Activated CD8-positive, alpha-beta memory T cell treated with anti-CD3 and anti-CD28 coated beads, Interleukin-2, amount 50 U/mL, for 1 hour (primary cell): ENCODE measurements at regions not wholly inside any gene's neighbourhood (a gene's known extent, or its start where the extent isn't known, plus 50 kb on each side); places are given as distances from the start of the nearest gene placed in this dataset.
"Not testable (repeated sequence)": the region's sequence is repeated elsewhere in the genome, so short reads cannot be mapped to it uniquely, and the experiment has no call there.

Source experiments
- DNase-seq: peaks from one replicate; pipeline ENCODE4 v3.0.0-alpha.2; 2020; ENCODE audit errors: extremely low read depth

DNA sequence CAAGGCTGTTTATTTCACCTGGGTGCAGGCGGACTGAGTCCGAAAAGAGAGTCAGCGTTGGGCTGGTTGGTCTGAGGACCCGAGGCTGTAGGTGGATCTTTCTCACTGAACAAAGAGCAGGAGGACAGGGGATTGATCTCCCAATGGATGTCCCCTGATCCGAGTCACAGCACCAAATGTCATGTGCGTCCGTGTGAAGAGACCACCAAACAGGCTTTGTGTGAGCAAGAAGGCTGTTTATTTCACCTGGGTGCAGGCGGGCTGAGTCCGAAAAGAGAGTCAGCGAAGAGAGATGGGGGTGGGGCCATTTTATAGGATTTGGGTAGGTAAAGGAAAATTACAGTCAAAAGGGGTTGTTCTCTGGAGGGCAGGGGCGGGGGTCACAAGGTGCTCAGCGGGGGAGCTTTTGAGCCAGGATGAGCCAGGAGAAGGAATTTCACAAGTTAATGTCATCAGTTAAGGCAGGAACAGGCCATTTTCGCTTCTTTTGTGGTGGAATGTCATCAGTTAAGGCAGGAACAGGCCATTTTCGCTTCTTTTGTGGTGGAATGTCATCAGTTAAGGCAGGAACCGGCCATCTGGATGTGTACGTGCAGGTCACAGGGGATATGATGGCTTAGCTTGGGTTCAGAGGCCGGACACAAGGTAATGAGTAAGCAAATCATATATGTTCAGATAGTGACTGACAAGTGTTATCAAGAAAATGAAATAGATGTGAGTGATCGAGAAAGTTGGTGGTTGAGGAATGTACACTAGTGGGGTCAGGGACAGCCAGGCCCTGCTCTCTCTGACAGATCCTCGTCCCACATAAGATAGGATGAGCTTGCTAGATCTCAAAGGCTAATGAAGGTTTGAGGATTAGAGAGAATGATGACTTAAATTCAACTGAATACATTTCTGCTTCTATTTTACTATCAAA is 760.0 kb downstream of the KCNT2 start:
- not testable (repeated sequence) for DNase-seq

GRCh38 chr1:195831789-195832188 is 776.5 kb downstream of the KCNT2 start:
- DNase-seq: no peak

DNA sequence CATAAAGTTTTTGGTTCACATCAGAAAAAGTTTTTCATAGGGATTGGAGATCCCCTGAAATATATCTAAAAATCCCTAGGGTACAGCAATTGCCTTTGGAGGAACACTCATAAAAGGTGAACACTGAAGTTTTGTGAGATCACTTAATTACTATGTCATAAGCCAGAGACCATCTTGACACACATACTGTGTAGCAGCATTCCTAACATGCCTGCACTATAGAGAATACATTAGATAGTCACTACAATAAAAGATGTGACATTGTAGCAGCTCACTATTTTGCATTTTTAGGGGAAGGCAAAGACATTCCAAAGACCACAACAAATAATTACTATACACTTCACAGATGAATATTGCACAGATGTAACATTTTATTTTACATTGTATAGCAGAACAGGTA is 779.9 kb downstream of the KCNT2 start:
- no peak for DNase-seq

DNA sequence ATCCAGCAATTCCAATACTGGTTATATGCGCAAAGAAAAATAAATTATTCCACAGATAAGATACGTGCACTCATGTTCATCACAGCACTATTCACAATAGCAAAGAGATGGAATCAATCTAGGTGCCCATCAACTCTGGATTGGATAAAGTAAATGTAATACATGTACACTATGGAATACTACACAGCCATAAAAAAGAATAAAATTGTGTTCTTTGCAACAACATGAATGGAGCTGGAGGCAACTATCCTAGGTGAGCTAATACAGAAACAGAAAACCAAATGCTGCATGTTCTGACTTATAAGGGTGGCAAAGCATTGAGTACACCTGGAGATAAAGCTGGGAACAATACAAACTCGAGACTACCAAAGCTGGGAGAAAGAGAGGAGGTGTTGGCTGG is 787.3 kb downstream of the KCNT2 start:
- no peak for DNase-seq

DNA sequence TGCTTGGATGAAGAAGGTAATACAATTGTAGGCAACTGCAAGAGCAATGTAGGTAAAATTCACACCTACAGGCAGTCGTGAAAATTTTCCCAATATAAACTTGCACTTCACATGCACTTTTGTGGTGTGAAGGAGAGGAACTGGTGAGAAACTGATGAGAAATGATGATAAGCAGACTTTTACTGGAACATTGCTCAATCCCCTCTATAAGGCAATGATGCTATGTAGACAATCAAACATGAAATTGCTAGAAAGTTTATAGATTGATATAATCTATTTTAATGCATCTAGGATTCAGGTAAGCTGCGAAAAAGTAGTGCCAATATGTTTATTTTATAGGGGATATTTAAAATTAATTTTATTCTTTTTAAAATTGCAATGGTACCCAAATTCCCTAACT is 802.2 kb downstream of the KCNT2 start:
- DNase-seq: no peak

GRCh38 chr1:195804547-195804946 is 803.7 kb downstream of the KCNT2 start:
- no peak for DNase-seq

DNA sequence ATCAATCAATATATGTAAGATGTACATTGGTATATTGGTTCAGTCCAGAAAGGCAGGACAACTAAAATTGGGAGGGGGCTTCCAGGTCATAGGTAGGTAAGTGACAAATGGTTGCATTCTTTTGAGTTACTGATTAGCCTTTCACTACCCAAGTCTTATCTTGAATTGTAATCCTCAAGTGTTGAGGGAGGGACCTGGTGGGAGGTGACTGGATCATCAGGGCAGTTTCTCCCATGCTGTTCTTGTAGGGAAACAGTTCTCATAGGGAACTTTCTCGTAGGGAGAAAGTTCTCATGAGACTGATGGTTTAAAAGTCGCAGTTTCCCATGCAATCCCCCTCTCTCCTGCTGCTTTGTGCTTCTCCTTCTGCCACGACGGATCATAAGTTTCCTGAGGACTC is 809.2 kb downstream of the KCNT2 start:
- DNase-seq: no peak

- DNase-seq: no peak
These were observed 814.0 kb downstream of the KCNT2 start for GRCh38 chr1:195794225-195794624.

DNA sequence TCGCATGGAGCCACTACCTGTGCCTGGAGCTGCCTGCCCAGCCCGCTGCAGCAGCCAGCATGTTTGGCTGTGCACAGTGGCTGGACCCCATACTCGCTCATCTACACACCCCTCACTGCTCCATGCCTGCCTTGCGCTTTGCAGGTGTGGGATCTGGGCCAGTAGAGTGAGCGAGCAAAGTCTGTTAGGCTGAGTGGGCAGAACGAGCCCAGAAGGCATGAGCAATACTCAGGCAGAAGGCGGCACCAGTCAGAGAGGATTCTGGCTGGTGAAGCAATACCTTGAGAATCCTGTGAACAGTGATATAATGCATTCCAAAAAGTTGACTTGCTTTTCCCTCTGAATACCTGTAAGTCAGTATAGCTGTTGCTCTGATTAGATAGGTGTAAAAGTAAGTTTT is 816.4 kb downstream of the KCNT2 start:
- no peak for DNase-seq

DNA sequence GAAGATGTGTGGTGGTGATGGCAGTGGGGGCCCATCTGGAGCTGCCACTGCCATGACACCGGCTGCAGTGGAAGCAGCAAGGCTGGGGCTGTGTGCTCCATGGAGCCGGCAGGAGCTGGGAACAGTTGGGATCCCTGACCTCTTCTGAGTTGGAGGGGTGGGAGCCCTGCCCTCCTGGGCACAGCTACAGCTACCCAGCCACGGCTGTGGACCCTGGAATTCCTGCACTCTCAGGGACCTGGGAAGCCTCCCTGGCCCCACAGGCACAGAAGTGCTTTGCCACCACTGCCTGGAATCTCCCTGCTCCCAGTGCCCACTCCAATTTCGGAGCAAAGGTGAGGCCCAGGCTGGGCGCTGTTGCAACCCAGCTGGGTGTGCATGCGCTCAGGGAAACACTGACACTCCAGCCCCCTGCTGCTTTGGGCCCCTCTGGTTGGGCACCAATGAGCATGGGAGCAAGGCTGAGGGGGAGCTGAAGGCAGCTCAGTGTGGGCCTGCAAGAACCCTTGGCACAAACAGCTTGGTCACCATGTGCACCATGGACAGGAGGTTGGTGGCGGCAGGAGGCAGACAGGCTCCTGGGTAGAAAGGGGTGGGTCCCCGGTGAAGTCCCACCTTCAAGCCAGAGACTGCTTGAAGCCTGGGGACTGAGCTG is 817.6 kb downstream of the KCNT2 start:
- no peak for DNase-seq

GRCh38 chr1:195789321-195789720 is 818.9 kb downstream of the KCNT2 start:
- no peak for DNase-seq

- DNase-seq: no peak
These were observed 819.5 kb downstream of the KCNT2 start for GRCh38 chr1:195788721-195789120.

DNA sequence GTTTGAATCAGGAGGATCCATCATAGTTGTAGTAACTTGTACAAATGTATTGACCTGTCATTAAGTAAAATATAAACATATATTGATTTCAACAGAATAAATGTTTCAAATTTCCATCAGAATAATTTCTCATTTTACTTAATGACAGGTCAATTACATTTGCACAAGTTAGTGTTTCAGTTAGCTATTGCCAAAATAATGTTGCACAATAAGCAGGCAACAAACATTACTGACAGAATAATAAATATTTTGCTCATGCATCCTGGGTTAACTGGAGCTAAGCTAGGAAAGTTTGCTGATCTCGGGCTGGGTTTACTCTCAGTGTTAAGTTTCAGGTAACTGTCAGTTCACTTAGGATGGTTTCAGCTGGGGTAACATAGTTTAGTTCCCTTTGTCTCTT is 822.4 kb downstream of the KCNT2 start:
- no peak for DNase-seq

DNA sequence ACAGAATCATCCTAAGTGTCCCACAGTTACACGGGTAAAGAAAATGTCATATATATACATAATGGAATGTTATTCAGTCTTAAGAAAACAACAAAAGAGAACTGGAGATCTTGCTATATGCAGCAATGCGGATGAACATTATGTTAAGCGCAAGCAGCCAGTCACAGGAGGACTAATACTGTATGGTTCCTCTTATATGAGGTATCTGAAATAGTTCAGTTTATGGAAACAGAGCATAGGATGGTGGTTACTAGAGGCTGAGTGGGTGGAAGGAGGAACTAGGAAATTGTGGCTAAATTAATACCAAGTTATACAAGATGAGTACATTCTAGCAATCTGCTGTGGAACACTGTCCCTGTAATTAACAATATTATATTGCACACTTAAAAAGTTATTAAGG is 834.3 kb downstream of the KCNT2 start:
- no peak for DNase-seq

- no peak for DNase-seq
These were observed 838.8 kb downstream of the KCNT2 start for GRCh38 chr1:195769461-195769860.

DNA sequence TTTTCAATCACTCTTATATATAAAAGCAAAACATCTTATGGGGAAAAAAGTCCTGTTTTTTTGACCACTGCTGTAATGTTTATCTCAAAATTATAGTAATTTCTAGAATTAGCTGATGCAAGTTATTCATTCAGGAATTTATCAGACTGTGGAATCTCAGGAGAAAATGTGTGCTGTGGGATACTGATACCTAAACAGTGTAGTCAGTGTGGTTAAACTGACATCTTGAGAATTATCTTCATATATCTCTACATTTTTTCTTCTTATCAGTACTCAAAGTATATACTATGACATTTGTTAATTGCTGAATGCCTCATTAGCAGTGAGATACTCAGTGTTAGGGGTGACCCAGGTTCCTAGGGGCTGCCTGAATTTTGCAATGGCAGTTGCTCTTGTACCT is 839.3 kb downstream of the KCNT2 start:
- no peak for DNase-seq

- no peak for DNase-seq
These were observed 839.9 kb downstream of the KCNT2 start for GRCh38 chr1:195768377-195768776.

- DNase-seq: no peak
These were observed 841.5 kb downstream of the KCNT2 start for GRCh38 chr1:195766709-195767108.

- no peak for DNase-seq
These were observed 843.1 kb downstream of the KCNT2 start for GRCh38 chr1:195765099-195765498.

- no peak for DNase-seq
These were observed 844.3 kb downstream of the KCNT2 start for GRCh38 chr1:195763907-195764374.

DNA sequence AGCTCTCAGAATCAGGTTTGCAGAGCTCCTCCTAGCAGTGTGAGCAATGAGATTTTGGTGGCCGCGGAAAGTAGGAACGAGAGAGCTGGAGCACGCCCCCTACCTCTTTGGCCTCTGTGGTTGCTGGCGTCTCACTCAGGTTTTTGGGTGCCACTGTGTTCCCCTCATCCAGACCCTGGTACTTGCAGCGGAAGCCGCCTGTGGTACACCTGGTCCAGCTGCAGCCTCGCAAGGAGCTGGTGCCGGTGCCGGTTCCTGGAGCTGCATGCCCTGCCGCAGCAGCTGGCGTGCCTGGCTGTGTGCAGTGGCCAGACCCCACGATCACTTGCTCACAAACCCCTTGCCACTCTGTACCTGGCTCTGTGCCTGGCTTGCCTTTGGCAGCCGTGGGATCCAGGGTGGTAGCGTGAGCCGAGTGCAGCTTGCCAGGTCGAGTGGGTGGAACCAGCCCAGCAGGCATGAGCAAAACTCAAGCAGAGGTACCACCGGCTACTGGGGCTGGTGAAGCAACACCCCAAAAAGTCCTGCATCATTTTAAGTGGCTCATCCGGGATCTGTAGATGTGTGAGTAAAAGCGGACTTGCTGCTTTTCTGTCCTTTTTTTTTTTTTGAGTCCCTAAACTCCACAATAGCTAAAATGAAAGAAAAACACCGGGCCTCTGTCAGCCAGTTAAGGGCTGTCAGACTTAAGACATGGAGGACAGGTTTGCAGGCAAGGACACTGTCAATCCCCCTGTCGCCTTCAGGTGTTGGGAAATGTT is 844.9 kb downstream of the KCNT2 start:
- no peak for DNase-seq

DNA sequence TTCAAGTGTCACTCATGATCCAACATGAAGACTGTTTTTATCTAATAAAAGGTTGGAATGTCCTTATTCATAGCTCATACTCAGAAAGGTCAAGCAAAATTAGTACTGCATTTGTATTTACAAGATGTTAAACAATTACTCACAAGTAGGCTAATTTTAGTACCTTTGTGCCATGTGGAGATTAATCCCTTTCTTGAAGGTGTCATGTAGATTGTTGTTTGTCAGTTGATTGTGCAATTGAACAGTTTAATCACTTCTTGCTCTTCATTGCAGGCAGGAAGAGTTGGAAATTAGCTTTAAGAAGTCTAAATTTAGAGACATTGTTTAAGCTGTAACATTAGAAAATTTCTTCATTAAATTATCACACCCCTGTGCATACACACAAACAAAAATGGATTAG is 847.1 kb downstream of the KCNT2 start:
- DNase-seq: no peak
